ENCODE measurements at regions not wholly inside any gene's neighbourhood (a gene's known extent, or its start where the extent isn't known, plus 50 kb on each side); places are given as distances from the start of the nearest gene placed in this dataset.

DNA sequence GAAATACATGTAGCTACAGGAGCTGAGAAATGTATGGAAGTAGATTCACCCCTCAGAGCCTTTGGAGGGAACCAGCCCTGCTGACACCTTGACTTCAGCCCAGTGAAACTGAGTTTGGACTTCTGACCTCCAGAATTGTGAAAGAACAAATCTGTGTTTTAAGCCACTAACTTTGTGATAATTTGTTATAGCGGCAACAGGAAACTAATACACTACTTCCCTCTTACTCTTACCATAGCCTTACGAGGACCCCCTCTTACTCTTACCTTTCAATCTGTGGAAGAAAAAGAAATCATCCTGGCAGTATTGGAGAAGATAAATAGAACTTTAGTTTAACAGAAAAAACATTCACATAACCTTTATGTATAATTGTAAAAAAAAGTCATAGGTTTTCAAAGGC lies 353.6 kb upstream of the USP24 start:
- H3K4me3 Mint-ChIP-seq = no peak overlapping the region
- H3K27me3 Mint-ChIP-seq = no peaks in the 10 kb centered on the region
- no peak overlapping the region for H3K27ac Mint-ChIP-seq
- ATAC-seq (no peak), DNase-seq (no peak)
- CTCF ChIA-PET = no interaction called here
- H3K9me3 Mint-ChIP-seq (ENCODE audit: low read depth) = peaks cover 3% of the 10 kb centered on the region
- H3K4me1 Mint-ChIP-seq = no peaks in the 10 kb centered on the region
- H3K36me3 Mint-ChIP-seq = no peaks in the 10 kb centered on the region

DNA sequence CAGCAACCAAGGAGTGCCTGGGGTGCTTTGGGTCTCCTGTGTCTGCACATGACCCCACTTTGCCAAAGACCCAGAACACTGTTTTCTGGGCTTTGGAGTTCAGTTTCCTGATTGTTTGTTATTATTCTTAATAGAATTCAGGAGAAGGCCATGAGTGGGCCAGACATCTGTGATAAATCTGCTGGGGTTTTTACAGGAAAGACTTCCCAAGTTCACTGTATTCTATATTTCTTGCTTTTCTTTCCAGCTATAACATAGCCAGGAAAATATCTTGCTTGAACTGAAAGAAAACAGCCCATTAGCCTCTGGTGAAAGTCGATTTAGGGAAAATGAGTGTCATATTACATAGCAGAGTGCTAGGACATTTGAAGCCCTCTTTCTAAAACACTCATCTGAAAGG lies 345.1 kb upstream of the USP24 start:
- H3K4me3 Mint-ChIP-seq = no peak overlapping the region
- no peaks in the 10 kb centered on the region for H3K27me3 Mint-ChIP-seq
- ATAC-seq (no peak), DNase-seq (no peak)
- H3K36me3 Mint-ChIP-seq = no peaks in the 10 kb centered on the region
- CTCF ChIA-PET = no interaction called here
- no peaks in the 10 kb centered on the region for H3K9me3 Mint-ChIP-seq (ENCODE audit: low read depth)
- no peaks in the 10 kb centered on the region for H3K4me1 Mint-ChIP-seq
- no peak overlapping the region for H3K27ac Mint-ChIP-seq

GRCh38 chr1:55559842-55560241 lies 344.7 kb upstream of the USP24 start:
- H3K4me1 Mint-ChIP-seq = no peaks in the 10 kb centered on the region
- ATAC-seq (no peak), DNase-seq (no peak)
- no peaks in the 10 kb centered on the region for H3K9me3 Mint-ChIP-seq (ENCODE audit: low read depth)
- H3K4me3 Mint-ChIP-seq = no peak overlapping the region
- no peaks in the 10 kb centered on the region for H3K36me3 Mint-ChIP-seq
- no peaks in the 10 kb centered on the region for H3K27me3 Mint-ChIP-seq
- CTCF ChIA-PET = no interaction called here
- H3K27ac Mint-ChIP-seq = no peak overlapping the region

DNA sequence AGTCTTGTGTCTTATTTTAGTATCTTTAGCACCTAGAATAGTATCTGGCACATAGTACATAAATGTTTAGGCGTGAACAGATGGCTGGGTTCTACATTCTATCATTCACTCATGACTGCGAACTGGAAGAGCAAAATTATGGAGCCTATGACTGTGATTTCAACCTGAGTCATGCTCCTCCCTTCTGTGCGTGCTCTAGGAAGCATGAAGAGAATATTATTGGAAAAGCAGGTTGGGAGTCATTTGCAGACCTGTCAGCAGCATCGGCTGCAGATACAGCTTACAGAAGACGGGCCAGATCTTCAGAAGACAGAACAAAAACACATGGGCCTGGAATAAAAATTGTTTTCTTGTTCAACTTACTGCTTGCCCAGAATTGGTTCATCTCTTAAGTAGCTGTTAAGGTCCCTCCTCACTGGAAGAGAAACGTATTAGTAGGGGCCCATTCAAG lies 344.0 kb upstream of the USP24 start:
- H3K9me3 Mint-ChIP-seq (ENCODE audit: low read depth) = no peaks in the 10 kb centered on the region
- CTCF ChIA-PET = no interaction called here
- no peaks in the 10 kb centered on the region for H3K36me3 Mint-ChIP-seq
- no peak overlapping the region for H3K4me3 Mint-ChIP-seq
- no peak overlapping the region for H3K27ac Mint-ChIP-seq
- DNase-seq = no peak
- H3K4me1 Mint-ChIP-seq = no peaks in the 10 kb centered on the region
- ATAC-seq = no peak
- H3K27me3 Mint-ChIP-seq = no peaks in the 10 kb centered on the region

- Mint-ChIP-seq H3K4me3 (no peak overlapping the region), H3K27me3 (no peaks in the 10 kb centered on the region), H3K36me3 (no peaks in the 10 kb centered on the region), H3K27ac (no peak overlapping the region), H3K4me1 (no peaks in the 10 kb centered on the region), H3K9me3 (ENCODE audit: low read depth) (no peaks in the 10 kb centered on the region)
- CTCF ChIA-PET = no interaction called here
- ATAC-seq (no peak), DNase-seq (no peak)
Measured at GRCh38 chr1:55558515-55558914, 343.4 kb upstream of the USP24 start.

- Mint-ChIP-seq H3K36me3 (no peaks in the 10 kb centered on the region), H3K9me3 (ENCODE audit: low read depth) (no peaks in the 10 kb centered on the region), H3K27me3 (no peaks in the 10 kb centered on the region), H3K4me1 (no peaks in the 10 kb centered on the region), H3K27ac (no peak overlapping the region), H3K4me3 (no peak overlapping the region)
- DNase-seq (no peak), ATAC-seq (no peak)
- CTCF ChIA-PET = no interaction called here
Measured at GRCh38 chr1:55555956-55556725, 341.0 kb upstream of the USP24 start.

DNA sequence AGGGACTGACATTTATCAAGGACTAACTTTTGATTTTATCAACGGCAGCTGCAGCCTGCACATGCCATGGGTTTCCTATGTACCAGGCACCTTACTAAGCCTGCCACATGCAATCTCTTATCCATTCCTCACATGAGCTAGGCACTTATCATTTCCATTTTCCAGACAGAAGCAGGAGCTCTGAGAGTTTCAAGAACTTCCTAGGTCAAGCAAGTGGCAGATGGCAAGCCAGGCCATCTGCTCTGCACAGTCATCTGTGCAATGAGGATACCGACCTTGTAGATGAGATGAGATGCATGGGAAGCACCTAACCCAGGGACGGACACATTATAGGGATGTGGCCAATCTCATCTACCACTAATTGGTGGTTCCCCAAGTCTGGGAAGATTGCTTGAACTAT lies 339.4 kb upstream of the USP24 start:
- Mint-ChIP-seq H3K9me3 (ENCODE audit: low read depth) (no peaks in the 10 kb centered on the region), H3K4me3 (no peak overlapping the region), H3K27ac (no peak overlapping the region), H3K27me3 (no peaks in the 10 kb centered on the region), H3K4me1 (no peaks in the 10 kb centered on the region), H3K36me3 (no peaks in the 10 kb centered on the region)
- CTCF ChIA-PET = no interaction called here
- ATAC-seq (no peak), DNase-seq (no peak)

DNA sequence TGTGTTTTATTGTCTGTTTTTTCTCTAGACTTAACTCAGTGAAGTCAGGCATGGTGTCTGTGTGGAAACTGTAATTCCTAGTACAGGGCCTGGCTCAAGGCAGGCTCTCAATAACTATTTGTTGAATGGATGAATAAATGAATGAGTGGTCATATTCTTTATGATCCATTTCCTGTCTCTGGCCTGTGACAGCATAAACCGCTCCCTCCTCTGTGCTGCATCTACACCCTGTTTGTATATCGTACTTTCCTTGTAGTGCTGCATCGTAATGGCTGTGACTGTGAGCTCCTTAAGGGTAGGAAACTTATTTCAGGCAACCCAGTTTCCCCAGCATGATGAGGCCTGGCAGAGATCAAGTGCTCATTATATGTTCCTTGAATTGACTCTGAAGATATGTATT lies 337.5 kb upstream of the USP24 start:
- no peaks in the 10 kb centered on the region for H3K9me3 Mint-ChIP-seq (ENCODE audit: low read depth)
- H3K36me3 Mint-ChIP-seq = no peaks in the 10 kb centered on the region
- H3K27ac Mint-ChIP-seq = no peak overlapping the region
- DNase-seq (no peak), ATAC-seq (no peak)
- H3K4me1 Mint-ChIP-seq = no peaks in the 10 kb centered on the region
- no peak overlapping the region for H3K4me3 Mint-ChIP-seq
- CTCF ChIA-PET = no interaction called here
- no peaks in the 10 kb centered on the region for H3K27me3 Mint-ChIP-seq

DNA sequence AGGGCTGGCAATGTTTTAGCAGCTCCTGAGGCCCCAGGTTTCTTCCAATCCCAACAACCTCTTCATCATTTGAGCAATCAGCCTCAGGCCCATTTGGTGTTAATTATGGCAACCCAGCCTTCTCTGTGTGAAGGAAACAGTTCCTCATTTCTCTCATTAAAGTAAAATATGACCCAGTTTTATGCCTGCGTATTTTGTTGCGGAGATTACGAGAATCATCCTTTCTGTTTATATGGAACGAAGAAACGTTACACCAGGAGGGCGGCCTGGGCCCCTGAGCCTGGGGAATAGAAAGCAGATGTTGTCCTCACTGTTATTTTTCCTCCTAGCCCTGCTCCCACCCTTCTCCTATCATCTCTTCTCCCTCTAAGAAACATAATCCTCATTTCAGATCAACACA lies 332.2 kb upstream of the USP24 start:
- DNase-seq (no peak), ATAC-seq (no peak)
- Mint-ChIP-seq H3K27me3 (no peaks in the 10 kb centered on the region), H3K36me3 (no peaks in the 10 kb centered on the region), H3K4me3 (no peak overlapping the region), H3K27ac (no peak overlapping the region), H3K9me3 (ENCODE audit: low read depth) (no peaks in the 10 kb centered on the region), H3K4me1 (no peaks in the 10 kb centered on the region)
- CTCF ChIA-PET = no interaction called here

- Mint-ChIP-seq H3K4me1 (no peaks in the 10 kb centered on the region), H3K36me3 (no peaks in the 10 kb centered on the region), H3K9me3 (ENCODE audit: low read depth) (no peaks in the 10 kb centered on the region), H3K27ac (no peak overlapping the region), H3K4me3 (no peak overlapping the region), H3K27me3 (no peaks in the 10 kb centered on the region)
- DNase-seq (no peak), ATAC-seq (no peak)
- CTCF ChIA-PET = no interaction called here
Measured at GRCh38 chr1:55546553-55546952, 331.4 kb upstream of the USP24 start.

- no peaks in the 10 kb centered on the region for H3K27me3 Mint-ChIP-seq
- no peak overlapping the region for H3K4me3 Mint-ChIP-seq
- DNase-seq = no peak
- H3K36me3 Mint-ChIP-seq = no peaks in the 10 kb centered on the region
- no peaks in the 10 kb centered on the region for H3K4me1 Mint-ChIP-seq
- H3K9me3 Mint-ChIP-seq (ENCODE audit: low read depth) = no peaks in the 10 kb centered on the region
- no peak for ATAC-seq
- CTCF ChIA-PET = no interaction called here
- H3K27ac Mint-ChIP-seq = no peak overlapping the region
Measured at GRCh38 chr1:55544826-55545225, 329.7 kb upstream of the USP24 start.

GRCh38 chr1:55542901-55543504 lies 327.8 kb upstream of the USP24 start:
- Mint-ChIP-seq H3K4me3 (no peak overlapping the region), H3K27ac (no peak overlapping the region), H3K4me1 (no peaks in the 10 kb centered on the region), H3K9me3 (ENCODE audit: low read depth) (no peaks in the 10 kb centered on the region), H3K36me3 (no peaks in the 10 kb centered on the region), H3K27me3 (no peaks in the 10 kb centered on the region)
- DNase-seq = no peak
- CTCF ChIA-PET = no interaction called here
- no peak for ATAC-seq

DNA sequence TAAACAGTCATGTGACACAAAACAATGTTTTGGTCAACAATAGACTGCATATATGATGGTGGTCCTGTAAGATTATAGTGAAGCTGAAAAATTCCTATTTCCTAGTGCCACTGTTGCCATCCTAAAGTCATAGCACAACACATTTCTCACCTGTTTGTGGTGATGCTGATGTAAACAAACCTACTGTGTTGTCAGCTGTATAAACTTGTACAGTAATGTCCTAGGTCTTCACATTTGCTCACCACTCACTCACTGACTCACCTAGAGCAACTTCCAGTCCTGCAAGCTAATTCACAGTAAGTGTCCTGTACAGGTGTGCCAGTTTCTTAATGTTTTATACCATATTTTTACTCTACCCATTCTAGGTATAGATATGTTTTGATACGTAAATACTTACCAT lies 326.1 kb upstream of the USP24 start:
- CTCF ChIA-PET = no interaction called here
- DNase-seq (no peak), ATAC-seq (no peak)
- no peaks in the 10 kb centered on the region for H3K36me3 Mint-ChIP-seq
- no peaks in the 10 kb centered on the region for H3K9me3 Mint-ChIP-seq (ENCODE audit: low read depth)
- no peaks in the 10 kb centered on the region for H3K4me1 Mint-ChIP-seq
- no peak overlapping the region for H3K4me3 Mint-ChIP-seq
- H3K27me3 Mint-ChIP-seq = no peaks in the 10 kb centered on the region
- no peak overlapping the region for H3K27ac Mint-ChIP-seq

GRCh38 chr1:55539652-55540512 lies 324.7 kb upstream of the USP24 start:
- no peaks in the 10 kb centered on the region for H3K36me3 Mint-ChIP-seq
- CTCF ChIA-PET = no interaction called here
- H3K4me3 Mint-ChIP-seq = no peak overlapping the region
- no peak overlapping the region for H3K27ac Mint-ChIP-seq
- DNase-seq = no peak
- H3K27me3 Mint-ChIP-seq = no peaks in the 10 kb centered on the region
- no peaks in the 10 kb centered on the region for H3K4me1 Mint-ChIP-seq
- ATAC-seq = no peak
- no peaks in the 10 kb centered on the region for H3K9me3 Mint-ChIP-seq (ENCODE audit: low read depth)

Data from activated CD8-positive, alpha-beta memory T cell treated with anti-CD3 and anti-CD28 coated beads, Interleukin-2, amount 10 ng/mL, durations not matched to agents 7 days and 5 days (primary cell).